ENCODE measurements at regions not wholly inside any gene's neighbourhood (a gene's known extent, or its start where the extent isn't known, plus 50 kb on each side); places are given as distances from the start of the nearest gene placed in this dataset.
"Not testable (repeated sequence)": the region's sequence is repeated elsewhere in the genome, so short reads cannot be mapped to it uniquely, and the experiment has no call there.

DNA sequence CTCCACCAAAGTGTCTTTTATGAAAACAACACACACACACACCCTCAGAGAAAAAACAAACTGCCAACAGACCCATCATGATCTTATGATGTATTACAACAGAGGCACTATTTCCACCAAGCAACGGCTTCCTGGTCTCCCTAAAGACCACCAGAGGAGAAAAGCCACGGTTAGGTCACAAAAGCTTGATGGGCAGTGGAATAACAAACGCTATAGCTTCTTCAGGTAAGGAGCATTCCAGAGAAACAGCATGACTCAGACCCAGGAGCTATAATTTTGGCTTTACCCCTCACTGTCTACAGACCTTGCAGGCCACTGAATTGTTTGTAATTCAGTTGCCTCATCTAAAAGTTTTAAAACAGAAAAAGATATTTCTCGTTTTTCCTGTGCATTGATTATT lies 105.7 kb upstream of the GPR141 start:
- WGBS, 5 donors = 30 to 54% (median 40%) methylated on average over 4 of the region's 4 CpGs
- TF ChIP-seq POLR2A (IDR thresholded peaks at IDR 0.05) (no peak), POLR2AphosphoS5 (IDR thresholded peaks at IDR 0.05) (no peak), EP300 (IDR thresholded peaks at IDR 0.05) (no peak)
- TF ChIP-seq, protein P1, sequence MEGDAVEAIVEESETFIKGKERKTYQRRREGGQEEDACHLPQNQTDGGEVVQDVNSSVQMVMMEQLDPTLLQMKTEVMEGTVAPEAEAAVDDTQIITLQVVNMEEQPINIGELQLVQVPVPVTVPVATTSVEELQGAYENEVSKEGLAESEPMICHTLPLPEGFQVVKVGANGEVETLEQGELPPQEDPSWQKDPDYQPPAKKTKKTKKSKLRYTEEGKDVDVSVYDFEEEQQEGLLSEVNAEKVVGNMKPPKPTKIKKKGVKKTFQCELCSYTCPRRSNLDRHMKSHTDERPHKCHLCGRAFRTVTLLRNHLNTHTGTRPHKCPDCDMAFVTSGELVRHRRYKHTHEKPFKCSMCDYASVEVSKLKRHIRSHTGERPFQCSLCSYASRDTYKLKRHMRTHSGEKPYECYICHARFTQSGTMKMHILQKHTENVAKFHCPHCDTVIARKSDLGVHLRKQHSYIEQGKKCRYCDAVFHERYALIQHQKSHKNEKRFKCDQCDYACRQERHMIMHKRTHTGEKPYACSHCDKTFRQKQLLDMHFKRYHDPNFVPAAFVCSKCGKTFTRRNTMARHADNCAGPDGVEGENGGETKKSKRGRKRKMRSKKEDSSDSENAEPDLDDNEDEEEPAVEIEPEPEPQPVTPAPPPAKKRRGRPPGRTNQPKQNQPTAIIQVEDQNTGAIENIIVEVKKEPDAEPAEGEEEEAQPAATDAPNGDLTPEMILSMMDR (IDR thresholded peaks at IDR 0.05) = no peak
- Histone ChIP-seq H3K4me3 (no peak overlapping the region), H3K27me3 (no peaks in the 10 kb centered on the region), H3K27ac (no peak overlapping the region), H3K36me3 (no peaks in the 10 kb centered on the region), H3K4me1 (no peaks in the 10 kb centered on the region), H3K9me3 (no peaks in the 10 kb centered on the region)
- intact Hi-C loops (cut with DNase I; ENCODE audit: low total_unique reads) = no loop called here
- DNase-seq = no peak

GRCh38 chr7:37578350-37578749 lies 105.2 kb upstream of the GPR141 start:
- no peak overlapping the region for H3K4me3 ChIP-seq
- H3K27me3 ChIP-seq = no peaks in the 10 kb centered on the region
- TF ChIP-seq EP300 (IDR thresholded peaks at IDR 0.05) (no peak), POLR2A (IDR thresholded peaks at IDR 0.05) (no peak), POLR2AphosphoS5 (IDR thresholded peaks at IDR 0.05) (no peak)
- TF ChIP-seq, protein P1 (IDR thresholded peaks at IDR 0.05) = no peak
- DNase-seq = no peak
- WGBS, 5 donors = 69 to 81% (median 78%) methylated on average over 1 of the region's 1 CpG
- H3K9me3 ChIP-seq = no peaks in the 10 kb centered on the region
- no peaks in the 10 kb centered on the region for H3K36me3 ChIP-seq
- no peaks in the 10 kb centered on the region for H3K4me1 ChIP-seq
- intact Hi-C loops (cut with DNase I; ENCODE audit: low total_unique reads) = no loop called here
- no peak overlapping the region for H3K27ac ChIP-seq

GRCh38 chr7:37580376-37580775 lies 103.2 kb upstream of the GPR141 start:
- Histone ChIP-seq H3K4me3 (no peak overlapping the region), H3K27ac (no peak overlapping the region), H3K9me3 (no peaks in the 10 kb centered on the region), H3K27me3 (no peaks in the 10 kb centered on the region), H3K36me3 (no peaks in the 10 kb centered on the region), H3K4me1 (no peaks in the 10 kb centered on the region)
- WGBS, 5 donors = 81 to 90% (median 84%) methylated on average over 3 of the region's 3 CpGs
- intact Hi-C loops (cut with DNase I; ENCODE audit: low total_unique reads) = no loop called here
- no peak for DNase-seq
- TF ChIP-seq POLR2AphosphoS5 (IDR thresholded peaks at IDR 0.05) (no peak), POLR2A (IDR thresholded peaks at IDR 0.05) (no peak), EP300 (IDR thresholded peaks at IDR 0.05) (no peak)
- TF ChIP-seq, protein P1 (IDR thresholded peaks at IDR 0.05) = no peak

GRCh38 chr7:37584651-37585463 lies 98.7 kb upstream of the GPR141 start:
- intact Hi-C loops (cut with DNase I; ENCODE audit: low total_unique reads); DNase-seq: not testable (repeated sequence)
- WGBS, 5 donors = 77 to 89% (median 82%) methylated on average over 4 of the region's 4 CpGs

DNA sequence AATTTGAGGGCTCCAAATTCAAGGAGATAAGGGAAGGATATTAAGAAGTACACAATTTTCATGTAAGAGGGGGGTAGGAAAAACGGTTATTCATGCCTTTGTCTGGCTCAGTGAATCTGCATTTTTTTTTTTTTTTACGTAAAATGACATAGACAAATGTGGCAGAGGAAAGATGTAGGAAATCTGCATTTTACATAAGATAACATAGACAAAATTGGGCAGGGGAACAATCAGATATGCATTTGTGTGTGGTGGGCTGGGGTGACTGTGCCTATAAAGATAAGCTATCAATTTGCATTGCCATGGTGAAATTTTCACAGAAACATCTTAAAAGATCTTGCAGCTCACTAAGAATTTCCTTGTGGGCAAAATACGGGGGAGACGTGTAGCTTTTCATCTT lies 92.7 kb upstream of the GPR141 start:
- WGBS, 5 donors = 57 to 72% (median 71%) methylated on average over 4 of the region's 4 CpGs
- H3K4me1 ChIP-seq = no peaks in the 10 kb centered on the region
- no peak overlapping the region for H3K27ac ChIP-seq
- TF ChIP-seq EP300 (IDR thresholded peaks at IDR 0.05) (no peak), POLR2AphosphoS5 (IDR thresholded peaks at IDR 0.05) (no peak), POLR2A (IDR thresholded peaks at IDR 0.05) (no peak)
- TF ChIP-seq, protein P1 (IDR thresholded peaks at IDR 0.05) = no peak
- intact Hi-C loops (cut with DNase I; ENCODE audit: low total_unique reads) = no loop called here
- no peak for DNase-seq
- no peak overlapping the region for H3K4me3 ChIP-seq
- peaks cover 0 to 27% (median 11%) of the 10 kb centered on the region in 4 donors for H3K9me3 ChIP-seq
- no peaks in the 10 kb centered on the region for H3K36me3 ChIP-seq
- no peaks in the 10 kb centered on the region for H3K27me3 ChIP-seq

More at GRCh38 chr7:37584651-37585463, 98.7 kb upstream of the GPR141 start:
- H3K27me3 ChIP-seq, H3K27ac ChIP-seq, H3K4me1 ChIP-seq, H3K4me3 ChIP-seq, H3K9me3 ChIP-seq, H3K36me3 ChIP-seq: not testable (repeated sequence)
